ENCODE measurements at regions not wholly inside any gene's neighbourhood (a gene's known extent, or its start where the extent isn't known, plus 50 kb on each side); places are given as distances from the start of the nearest gene placed in this dataset.

GRCh38 chr2:234764372-234764771 lies 187.4 kb upstream of the SH3BP4 start:
- no peak for TF ChIP-seq POLR2A (IDR thresholded peaks at IDR 0.05)
- no peak for TF ChIP-seq CTCF (IDR thresholded peaks at IDR 0.05)
- TF ChIP-seq EP300 (IDR thresholded peaks at IDR 0.05), result no peak
- TF ChIP-seq POLR2AphosphoS5 (IDR thresholded peaks at IDR 0.05), result no peak
